MM.1S (cell line): ENCODE measurements at regions not wholly inside any gene's neighbourhood (a gene's known extent, or its start where the extent isn't known, plus 50 kb on each side); places are given as distances from the start of the nearest gene placed in this dataset.

Source experiments
- CTCF ChIP-seq: fragments of 300-600 bp; sonication (generic); IDR thresholded peaks from 2 replicates; pipeline ENCODE4 v1.5.1; 2016; ENCODE audit warnings: antibody characterized with exemption, low read length, mixed read lengths
- EZH2 ChIP-seq: fragments of 300-600 bp; sonication (generic); optimal IDR thresholded peaks from 2 replicates; pipeline ENCODE3; 2017; ENCODE audit warnings: low read depth, mild to moderate bottlenecking, antibody characterized with exemption, low read length, mixed read lengths
- EZH2phosphoT487 ChIP-seq: fragments of 300-600 bp; sonication (generic); IDR thresholded peaks from 2 replicates; pipeline ENCODE4 v1.6.1; 2018; ENCODE audit warnings: antibody characterized with exemption, low read length

GRCh38 chr15:61318802-61319525 is 89.9 kb upstream of the RORA start:
- TF ChIP-seq CTCF (no peak), EZH2phosphoT487 (no peak), EZH2 (no peak)
